K562 (cell line): ENCODE measurements at regions not wholly inside any gene's neighbourhood (a gene's known extent, or its start where the extent isn't known, plus 50 kb on each side); places are given as distances from the start of the nearest gene placed in this dataset.

Source experiments
- BCOR ChIP-seq: fragments of 450-650 bp; IDR thresholded peaks from 2 replicates; pipeline ENCODE4 v1.6.1; 2016
- CEBPZ ChIP-seq: fragments of 150-350 bp; IDR thresholded peaks from 2 replicates; pipeline ENCODE4 v1.6.1; 2014; ENCODE audit warnings: low read depth, mild to moderate bottlenecking, low read length, borderline replicate concordance
- CSDE1 ChIP-seq, 2 experiments: fragments of 450-650 bp; IDR thresholded peaks; 2 replicates each; pipeline ENCODE4 v1.6.1; 2016; ENCODE audit warnings: mild to moderate bottlenecking in 1 of 2
- GABPB2 ChIP-seq: fragments of 250-450 bp; sonication (Bioruptor Pico); conservative IDR thresholded peaks from 2 replicates; pipeline ENCODE4 v1.5.1; 2021; ENCODE audit warnings: mild to moderate bottlenecking
- GATAD2B ChIP-seq: fragments of 450-650 bp; IDR thresholded peaks from 2 replicates; pipeline ENCODE4 v1.6.1; 2017; ENCODE audit warnings: mild to moderate bottlenecking, borderline replicate concordance
- NBN ChIP-seq: fragments of 450-650 bp; IDR thresholded peaks from 2 replicates; pipeline ENCODE4 v1.6.1; 2016; ENCODE audit warnings: low read depth, mild to moderate bottlenecking
- NCOR1 ChIP-seq: fragments of 450-650 bp; IDR thresholded peaks from 2 replicates; pipeline ENCODE4 v1.6.1; 2016; ENCODE audit warnings: mild to moderate bottlenecking, moderate library complexity
- PHF20 ChIP-seq: fragments of 450-650 bp; IDR thresholded peaks from 2 replicates; pipeline ENCODE4 v1.6.1; 2018; ENCODE audit not compliant: partially characterized antibody
- PHF21A ChIP-seq: fragments of 450-650 bp; IDR thresholded peaks from 2 replicates; pipeline ENCODE4 v1.6.1; 2017; ENCODE audit warnings: low read depth, borderline replicate concordance
- SMARCA5 ChIP-seq: fragments of 450-650 bp; IDR thresholded peaks from 2 replicates; pipeline ENCODE4 v1.6.1; 2016
- TAF1 ChIP-seq: IDR thresholded peaks from 2 replicates; pipeline ENCODE4 v1.6.1; 2011; ENCODE audit warnings: mild to moderate bottlenecking, low read length, moderate library complexity; ENCODE audit not compliant: insufficient read depth, control insufficient read depth, severe bottlenecking; ENCODE audit errors: extremely low read depth
- TAF9B ChIP-seq: fragments of 450-650 bp; IDR thresholded peaks from 2 replicates; pipeline ENCODE4 v1.6.1; 2018; ENCODE audit warnings: mild to moderate bottlenecking; ENCODE audit not compliant: partially characterized antibody
- XRCC4 ChIP-seq: IDR thresholded peaks from one replicate; pipeline ENCODE4 v1.6.1; 2011; ENCODE audit not compliant: insufficient read depth, insufficient read length; ENCODE audit errors: extremely low read depth
- TF ChIP-seq, protein P1 (sequence below): sonication (generic); formaldehyde crosslinking; IDR thresholded peaks from 2 replicates; pipeline ENCODE4 v1.8.1; 2023; ENCODE audit warnings: missing genetic modification reagents, mild to moderate bottlenecking, borderline replicate concordance
- TF ChIP-seq, protein P2 (sequence below): sonication (generic); formaldehyde crosslinking; IDR thresholded peaks from 2 replicates; pipeline ENCODE4 v1.8.1; 2022; ENCODE audit warnings: missing genetic modification reagents

GRCh38 chr12:113582521-113583218 lies 111.0 kb upstream of the LHX5 start (continued):
- TF ChIP-seq, protein P1, sequence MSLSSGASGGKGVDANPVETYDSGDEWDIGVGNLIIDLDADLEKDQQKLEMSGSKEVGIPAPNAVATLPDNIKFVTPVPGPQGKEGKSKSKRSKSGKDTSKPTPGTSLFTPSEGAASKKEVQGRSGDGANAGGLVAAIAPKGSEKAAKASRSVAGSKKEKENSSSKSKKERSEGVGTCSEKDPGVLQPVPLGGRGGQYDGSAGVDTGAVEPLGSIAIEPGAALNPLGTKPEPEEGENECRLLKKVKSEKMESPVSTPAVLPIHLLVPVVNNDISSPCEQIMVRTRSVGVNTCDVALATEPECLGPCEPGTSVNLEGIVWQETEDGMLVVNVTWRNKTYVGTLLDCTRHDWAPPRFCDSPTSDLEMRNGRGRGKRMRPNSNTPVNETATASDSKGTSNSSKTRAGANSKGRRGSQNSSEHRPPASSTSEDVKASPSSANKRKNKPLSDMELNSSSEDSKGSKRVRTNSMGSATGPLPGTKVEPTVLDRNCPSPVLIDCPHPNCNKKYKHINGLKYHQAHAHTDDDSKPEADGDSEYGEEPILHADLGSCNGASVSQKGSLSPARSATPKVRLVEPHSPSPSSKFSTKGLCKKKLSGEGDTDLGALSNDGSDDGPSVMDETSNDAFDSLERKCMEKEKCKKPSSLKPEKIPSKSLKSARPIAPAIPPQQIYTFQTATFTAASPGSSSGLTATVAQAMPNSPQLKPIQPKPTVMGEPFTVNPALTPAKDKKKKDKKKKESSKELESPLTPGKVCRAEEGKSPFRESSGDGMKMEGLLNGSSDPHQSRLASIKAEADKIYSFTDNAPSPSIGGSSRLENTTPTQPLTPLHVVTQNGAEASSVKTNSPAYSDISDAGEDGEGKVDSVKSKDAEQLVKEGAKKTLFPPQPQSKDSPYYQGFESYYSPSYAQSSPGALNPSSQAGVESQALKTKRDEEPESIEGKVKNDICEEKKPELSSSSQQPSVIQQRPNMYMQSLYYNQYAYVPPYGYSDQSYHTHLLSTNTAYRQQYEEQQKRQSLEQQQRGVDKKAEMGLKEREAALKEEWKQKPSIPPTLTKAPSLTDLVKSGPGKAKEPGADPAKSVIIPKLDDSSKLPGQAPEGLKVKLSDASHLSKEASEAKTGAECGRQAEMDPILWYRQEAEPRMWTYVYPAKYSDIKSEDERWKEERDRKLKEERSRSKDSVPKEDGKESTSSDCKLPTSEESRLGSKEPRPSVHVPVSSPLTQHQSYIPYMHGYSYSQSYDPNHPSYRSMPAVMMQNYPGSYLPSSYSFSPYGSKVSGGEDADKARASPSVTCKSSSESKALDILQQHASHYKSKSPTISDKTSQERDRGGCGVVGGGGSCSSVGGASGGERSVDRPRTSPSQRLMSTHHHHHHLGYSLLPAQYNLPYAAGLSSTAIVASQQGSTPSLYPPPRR (CRISPR knock-in tag) = no peak
- TF ChIP-seq, protein P2, sequence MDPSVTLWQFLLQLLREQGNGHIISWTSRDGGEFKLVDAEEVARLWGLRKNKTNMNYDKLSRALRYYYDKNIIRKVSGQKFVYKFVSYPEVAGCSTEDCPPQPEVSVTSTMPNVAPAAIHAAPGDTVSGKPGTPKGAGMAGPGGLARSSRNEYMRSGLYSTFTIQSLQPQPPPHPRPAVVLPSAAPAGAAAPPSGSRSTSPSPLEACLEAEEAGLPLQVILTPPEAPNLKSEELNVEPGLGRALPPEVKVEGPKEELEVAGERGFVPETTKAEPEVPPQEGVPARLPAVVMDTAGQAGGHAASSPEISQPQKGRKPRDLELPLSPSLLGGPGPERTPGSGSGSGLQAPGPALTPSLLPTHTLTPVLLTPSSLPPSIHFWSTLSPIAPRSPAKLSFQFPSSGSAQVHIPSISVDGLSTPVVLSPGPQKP (CRISPR knock-in tag) = no peak
- TF ChIP-seq PHF21A (peak; percentile 90; the same call in 1 of the 2 replicates), TAF9B (peak; percentile 89), GABPB2 (CRISPR knock-in tag) (no peak), GATAD2B (no peak), XRCC4 (no peak), PHF20 (no peak), TAF1 (no peak), BCOR (peak; percentile 77; the same call in 1 of the 2 replicates), NCOR1 (peak; percentile 80), CEBPZ (no peak), SMARCA5 (peak; percentile 96), NBN (peak; percentile 41; the same call in 1 of the 2 replicates), CSDE1 (IDR thresholded peaks at IDR 0.05) (no peak)
